ENCODE measurements at regions not wholly inside any gene's neighbourhood (a gene's known extent, or its start where the extent isn't known, plus 50 kb on each side); places are given as distances from the start of the nearest gene placed in this dataset.
"Not testable (repeated sequence)": the region's sequence is repeated elsewhere in the genome, so short reads cannot be mapped to it uniquely, and the experiment has no call there.

DNA sequence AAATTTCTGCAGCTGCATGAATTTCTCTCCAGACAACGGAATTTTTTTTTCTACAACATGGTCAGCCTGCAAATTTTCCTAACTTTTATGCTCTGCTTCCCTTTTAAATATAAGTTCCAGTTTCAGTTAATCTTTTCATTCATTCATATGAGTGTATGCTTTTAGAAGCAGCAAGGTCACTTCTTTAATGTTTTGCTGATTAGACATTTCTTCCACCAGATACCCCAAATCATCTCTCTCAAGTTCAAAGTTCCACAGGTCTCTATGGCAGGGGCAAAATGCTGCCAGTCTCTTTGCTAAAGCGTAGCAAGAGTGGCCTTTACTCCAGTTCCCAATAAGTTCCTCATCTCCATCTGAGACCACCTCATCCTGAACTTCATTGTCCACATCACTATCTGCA is 205.6 kb upstream of the GRM7 start:
- no peak for DNase-seq

DNA sequence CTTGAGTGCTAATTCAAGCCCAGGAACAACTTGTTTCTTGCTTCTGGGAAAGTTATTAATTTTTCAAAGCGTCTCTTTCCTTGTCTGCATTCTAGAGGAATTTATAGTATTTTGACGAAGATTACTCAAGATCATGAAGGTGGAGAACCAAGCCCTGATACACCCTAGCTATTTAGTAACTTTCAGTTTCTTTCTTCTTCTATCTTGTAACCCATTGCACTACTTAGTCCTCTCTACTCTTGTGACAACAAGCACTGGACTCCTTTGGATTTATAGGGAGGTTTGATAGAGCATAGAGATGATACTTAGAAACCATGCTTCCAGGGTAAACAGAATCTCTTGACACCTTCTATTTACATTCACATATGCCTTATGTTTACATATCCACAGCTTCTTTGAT is 203.3 kb upstream of the GRM7 start:
- DNase-seq = no peak

DNA sequence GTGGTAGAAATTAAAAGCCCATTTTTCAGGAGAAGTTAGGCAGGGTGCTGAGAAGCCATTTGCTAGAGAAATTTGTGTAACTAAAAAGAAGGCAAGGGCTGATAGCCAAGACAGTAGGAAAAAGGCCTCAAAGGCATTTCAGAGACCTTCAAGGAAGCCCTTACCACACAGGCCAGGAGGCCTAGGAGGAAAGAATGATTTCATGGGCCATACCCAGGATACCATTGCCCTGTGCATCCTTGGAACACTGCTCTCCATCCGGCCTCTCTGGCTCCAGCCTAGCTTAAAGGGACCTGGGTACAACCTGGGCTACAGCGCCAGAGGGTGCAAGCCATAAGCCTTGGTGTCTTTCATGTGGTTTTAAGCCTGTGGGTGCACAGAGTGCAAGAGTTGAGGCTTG is 193.6 kb upstream of the GRM7 start:
- no peak for DNase-seq

DNA sequence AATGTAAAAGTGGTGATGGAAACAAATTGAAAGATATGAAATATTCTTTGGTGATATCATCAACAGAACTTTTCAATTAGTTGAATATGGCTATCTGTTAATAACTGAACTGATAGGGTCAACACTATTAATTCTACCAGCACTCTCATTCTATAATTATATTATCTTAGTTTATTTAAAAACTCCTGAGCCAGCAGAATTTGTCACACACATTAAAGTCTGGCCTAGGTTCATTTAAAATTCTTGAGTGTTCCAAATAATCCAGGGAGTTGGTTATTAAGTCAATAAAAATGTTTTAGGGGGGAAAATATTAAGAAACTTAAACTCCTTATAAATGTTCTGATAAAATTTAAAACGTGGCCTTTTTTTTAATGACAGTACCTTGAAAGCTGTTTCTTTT is 189.6 kb upstream of the GRM7 start:
- no peak for DNase-seq

DNA sequence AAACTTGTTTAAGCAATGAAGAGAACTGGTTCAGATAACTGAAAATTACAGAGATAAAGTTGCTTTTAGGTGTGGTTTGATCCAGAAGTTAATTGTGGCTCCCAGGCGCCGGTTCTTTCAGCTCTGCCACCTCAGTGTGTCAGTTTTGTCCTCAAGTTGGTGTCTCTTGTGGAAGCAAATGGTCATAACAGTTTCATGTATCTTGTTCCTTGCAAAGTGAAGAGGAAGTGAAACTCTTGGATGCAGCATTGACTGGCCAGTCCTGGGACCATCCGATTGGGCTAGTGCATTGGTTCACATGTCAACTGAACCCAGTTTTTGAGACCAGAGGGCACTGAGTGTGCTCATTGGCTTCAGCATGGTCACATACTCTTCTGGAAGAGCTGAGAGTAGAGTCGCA is 181.4 kb upstream of the GRM7 start:
- no peak for DNase-seq

DNA sequence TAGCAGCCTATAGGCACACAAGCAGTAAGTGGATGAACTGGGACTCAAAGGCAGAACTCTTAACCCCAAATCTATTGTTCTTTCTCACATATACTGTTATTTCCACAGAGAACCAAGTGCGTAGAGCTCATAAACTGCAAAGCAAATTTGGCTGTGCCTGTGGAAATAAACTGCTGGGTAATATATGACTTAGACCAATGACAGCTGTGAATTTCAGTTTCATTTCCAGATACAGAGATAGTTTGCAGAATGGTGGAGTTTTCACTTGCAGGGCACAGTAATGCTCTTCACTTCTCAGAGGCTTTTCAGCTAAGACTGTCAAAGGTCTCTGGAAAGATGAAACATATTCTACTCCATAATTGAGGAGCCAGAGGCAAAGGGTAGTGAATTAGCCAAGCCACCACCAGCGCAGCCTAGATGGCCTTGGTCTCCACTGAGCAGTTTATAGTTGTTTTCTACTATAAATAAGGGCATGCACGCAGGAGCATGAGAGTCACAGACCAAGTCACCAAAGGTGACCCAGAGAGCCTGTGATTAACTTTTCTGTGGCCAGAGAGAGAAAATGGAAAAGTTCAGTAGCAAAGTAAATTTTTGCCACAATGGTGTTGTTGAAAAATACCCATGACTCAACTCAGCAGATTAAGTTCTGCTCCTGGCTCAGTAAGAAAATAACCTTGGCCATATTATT is 180.7 kb upstream of the GRM7 start:
- no peak for DNase-seq

DNA sequence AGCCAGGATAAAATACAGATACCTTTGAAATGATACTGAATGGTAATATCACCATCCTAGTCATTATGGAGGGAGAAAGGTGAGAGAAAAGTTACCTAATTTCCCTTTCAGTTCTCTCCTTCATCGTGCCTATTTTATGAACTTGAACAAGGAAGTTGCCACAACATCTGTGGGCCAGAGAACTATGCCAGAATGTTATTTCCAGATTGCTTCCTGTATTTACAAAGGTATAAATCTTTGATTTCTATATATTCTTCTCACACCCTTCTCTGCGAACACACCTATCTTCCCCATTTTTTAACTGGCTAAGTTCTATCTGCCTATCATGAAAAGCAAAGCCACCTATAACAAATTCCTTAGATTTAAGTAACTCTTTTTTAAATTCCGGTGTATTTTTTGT is 163.6 kb upstream of the GRM7 start:
- DNase-seq = no peak

DNA sequence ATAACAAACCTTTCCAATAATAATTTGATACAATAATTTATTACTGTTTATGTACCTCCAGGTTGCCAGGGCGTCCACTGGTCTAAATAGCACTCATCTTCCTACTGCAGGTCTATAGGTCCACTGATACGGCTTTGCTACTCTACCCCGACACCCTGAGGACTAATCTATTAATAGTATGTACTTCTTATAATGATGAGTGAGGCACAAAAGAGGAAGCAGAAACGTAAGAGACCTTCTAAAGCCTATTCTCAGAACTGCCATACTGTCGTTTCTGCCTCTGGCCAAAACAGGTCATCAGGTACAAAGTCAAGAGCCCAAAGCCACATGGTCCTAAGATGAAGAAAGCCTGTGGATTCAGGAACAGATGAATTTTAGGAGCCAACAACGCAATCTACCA is 163.2 kb upstream of the GRM7 start:
- no peak for DNase-seq

DNA sequence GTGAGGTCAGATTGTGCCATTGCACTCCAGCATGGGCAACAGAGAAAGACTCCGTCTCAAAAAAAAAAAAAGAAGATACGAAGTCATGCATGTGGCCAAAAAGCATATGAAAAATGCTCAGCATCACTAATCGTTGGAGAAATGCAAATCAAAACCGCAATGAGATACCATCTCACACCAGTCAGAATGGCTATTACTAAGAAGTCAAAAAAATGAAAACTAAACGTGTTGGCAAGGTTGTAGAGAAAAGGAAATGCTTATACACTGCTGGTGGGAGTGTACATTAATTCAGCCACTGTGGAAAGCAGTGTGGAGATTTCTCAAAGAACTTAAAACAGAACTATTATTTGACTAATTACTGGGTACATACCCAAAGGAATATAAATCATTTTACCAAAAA is 156.1 kb upstream of the GRM7 start:
- not testable (repeated sequence) for DNase-seq

DNA sequence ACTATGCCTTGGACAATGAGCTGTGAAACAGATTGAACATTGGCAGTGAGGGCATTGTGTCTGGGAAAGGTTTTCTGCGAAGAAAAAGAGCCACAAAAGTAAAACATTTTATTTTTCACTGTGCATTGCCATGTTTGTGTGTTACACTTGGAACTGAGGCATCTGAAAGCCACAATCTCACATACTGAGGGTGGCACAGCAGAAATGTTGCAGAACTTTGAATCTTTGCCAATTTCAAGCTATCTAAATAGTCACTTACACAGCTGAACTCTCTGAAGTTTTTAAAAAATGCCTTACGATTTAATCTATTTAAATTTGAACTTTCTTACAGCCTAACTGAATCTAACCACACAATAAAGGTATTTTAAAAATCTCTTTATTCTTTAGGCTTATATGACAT is 154.1 kb upstream of the GRM7 start:
- DNase-seq = no peak

DNA sequence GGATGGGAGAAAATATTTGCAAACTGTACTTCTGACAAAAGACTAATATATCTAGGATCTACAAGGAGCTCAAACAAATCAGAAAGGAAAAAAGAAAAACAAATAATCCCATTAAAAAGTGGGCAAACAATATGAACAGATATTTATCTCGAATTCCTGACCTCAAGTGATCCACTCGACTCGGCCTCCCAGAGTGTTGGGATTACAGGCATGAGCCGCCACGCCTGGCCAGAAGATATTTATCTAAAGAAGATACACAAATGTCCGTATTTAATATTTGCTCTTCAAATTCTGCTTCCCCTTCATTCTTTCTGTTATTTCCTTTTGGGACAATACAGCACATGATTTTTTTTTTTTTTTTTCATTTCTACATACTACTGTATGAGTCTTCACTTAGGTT is 151.7 kb upstream of the GRM7 start:
- DNase-seq = no peak

DNA sequence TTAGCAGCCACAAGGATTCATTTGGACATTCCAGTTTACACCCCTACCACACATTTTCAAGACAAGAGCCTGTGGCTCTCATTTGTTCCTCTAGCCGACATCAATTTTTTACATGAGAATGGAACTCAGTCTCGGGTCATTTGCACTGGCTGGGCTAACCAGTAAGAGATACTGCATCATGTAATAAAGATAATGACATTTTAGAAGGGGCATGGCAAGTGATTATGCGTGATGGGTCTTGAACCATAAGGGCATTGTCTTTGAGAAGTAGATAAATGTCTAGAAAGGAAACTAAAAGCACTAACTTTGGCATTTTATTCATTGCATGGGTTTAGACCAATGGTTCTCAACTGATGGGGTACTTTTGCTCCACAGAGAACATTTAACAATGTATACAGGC is 146.0 kb upstream of the GRM7 start:
- no peak for DNase-seq

DNA sequence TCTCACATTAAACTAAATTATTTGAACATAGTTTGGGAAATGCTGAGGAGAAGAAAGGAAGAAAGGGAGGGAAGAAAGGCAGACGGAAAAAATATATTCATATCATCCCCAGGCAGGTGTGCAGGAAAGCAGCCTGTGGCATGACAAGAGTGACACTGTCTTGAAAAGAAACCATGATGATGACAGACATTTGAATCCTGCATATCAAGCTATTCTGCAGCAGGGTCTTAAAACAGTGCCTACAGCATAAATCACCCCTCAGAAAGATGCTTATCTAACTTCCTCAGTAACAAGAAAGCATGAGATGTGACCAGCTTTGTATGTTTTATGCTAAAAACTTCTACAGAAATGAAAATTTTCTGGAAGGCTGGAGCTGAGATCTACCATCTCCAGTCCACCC is 144.5 kb upstream of the GRM7 start:
- DNase-seq = no peak

DNA sequence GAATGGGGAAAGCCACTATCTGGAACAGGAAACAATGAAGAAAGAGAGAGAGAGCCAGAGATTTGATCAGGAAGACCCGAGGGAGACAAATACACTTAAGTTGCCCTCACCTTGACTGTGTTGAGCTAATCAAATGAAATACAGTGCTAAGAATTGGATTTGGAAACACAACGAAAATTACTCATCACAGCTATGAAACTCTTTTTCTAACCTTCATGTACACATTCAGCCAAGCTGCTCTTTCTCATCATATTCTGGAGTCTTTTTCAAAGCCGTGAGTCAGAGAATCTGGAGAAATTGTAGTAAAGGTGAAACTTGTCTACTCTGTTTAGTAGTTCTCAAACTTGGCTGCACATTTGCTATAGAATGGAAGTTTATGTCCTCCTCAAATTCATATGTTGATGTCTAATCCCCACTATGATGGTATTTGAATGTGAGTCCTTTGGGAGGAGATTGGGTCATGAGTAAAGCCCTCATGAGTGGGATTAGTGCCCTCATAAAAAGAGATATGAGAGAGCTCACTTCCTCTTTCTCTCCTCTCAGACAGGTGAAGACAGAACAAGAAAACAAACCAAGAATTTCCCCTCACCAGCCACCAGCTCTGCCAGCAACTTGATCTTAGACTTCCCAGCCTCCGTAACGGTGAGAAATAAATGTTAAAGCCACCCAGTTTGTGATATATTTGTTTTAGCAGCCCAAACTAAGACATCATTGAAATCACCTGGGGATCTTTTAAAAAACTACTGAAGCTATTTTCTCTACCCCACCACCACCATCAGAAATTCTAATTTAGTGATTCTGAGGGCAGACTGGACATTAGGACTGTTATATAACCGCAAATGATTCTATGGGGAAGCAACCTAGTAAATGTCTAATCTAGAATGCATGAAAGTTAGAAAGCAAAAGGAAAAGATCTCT is 143.6 kb upstream of the GRM7 start:
- no peak for DNase-seq

DNA sequence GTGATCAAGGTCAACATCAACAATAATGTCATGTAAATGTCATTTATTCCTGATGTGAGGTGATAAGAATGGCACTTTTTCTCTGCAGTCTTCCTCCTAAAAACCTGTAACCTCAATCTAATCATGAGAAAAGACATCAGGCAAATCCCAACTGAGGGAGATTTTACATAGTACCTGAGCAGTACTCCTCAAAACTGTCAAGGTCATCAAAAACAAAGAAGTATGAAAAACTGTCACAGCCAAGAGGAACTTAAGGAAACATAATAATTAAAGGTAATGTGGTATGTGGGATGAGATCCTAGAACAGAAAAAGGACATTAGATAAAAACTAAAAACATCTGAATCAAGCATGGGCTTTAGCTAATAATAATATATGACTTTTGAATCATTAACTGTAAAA is 140.9 kb upstream of the GRM7 start:
- DNase-seq = no peak

DNA sequence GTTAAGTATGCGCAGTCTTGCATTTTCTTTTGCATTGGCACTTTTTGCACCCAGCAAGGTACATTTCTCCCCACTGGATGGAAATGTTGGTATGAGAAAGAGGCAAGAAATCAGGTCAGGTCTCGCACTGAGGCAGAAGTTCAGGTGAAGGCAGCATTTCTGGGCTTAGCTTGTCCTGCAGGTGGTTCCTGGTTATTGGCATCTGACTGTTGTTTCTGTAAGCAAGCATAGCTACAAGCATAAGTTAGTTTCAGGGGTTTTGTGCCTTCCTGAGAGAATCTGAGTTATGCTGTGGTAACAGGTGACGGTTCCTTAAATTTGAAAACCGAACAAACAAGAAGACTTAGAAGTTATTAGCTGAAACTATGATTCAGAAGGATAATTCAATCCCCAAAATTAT is 139.4 kb upstream of the GRM7 start:
- DNase-seq = no peak

DNA sequence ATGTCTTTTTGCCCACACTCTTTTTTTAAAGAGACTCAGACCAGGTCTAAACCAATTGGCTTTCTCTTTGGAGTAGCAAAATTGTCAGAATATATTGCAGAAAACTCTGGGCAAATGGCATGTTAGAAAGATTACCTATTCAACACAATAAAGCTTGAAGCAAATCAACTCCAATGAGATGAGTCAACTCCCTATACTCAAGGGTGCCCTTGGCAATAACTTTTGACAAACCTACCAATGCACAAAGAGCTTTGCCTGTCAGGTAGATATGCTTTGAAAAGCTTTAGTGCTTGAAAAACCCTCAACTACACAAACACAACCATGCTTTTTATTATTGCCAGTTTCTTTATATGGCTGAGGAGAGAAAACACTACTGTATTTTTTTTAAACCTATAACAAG is 137.7 kb upstream of the GRM7 start:
- no peak for DNase-seq

DNA sequence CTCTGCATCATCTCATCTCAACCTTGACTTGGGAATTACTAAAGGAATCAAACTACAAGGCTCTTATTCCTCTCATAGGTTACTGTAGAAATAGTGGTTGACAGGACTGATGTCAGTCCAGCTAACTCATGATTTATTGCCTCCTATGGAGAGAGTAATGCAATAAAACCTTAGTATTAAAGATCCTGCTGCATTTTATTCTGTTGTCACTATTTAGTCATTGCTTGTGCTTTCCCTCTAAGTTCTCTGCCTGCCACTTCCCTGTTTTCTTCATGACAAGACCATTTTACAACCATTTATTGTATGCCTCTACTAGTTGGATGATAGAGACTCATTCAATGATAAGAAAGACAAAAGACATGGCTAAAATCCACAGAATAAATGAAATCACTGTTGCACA is 134.1 kb upstream of the GRM7 start:
- DNase-seq = no peak

DNA sequence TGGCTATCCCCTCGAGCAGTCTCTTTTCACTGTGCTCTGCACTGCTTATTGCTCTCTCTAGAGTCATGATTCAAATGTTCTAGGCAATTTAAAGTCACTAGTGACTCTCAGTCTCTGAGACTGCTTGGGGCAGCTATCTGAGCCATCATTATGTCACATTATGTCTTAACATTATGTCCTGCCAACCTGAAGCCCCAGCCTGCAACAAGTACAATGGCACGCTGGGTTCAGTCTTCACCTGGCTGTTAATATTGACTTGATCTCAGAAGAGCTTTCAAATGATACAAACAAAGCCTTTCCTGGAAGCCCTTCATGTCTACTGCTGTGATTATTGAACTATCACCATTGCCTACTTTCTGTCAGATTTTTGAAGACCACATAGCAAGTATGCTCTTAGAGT is 128.1 kb upstream of the GRM7 start:
- no peak for DNase-seq

DNA sequence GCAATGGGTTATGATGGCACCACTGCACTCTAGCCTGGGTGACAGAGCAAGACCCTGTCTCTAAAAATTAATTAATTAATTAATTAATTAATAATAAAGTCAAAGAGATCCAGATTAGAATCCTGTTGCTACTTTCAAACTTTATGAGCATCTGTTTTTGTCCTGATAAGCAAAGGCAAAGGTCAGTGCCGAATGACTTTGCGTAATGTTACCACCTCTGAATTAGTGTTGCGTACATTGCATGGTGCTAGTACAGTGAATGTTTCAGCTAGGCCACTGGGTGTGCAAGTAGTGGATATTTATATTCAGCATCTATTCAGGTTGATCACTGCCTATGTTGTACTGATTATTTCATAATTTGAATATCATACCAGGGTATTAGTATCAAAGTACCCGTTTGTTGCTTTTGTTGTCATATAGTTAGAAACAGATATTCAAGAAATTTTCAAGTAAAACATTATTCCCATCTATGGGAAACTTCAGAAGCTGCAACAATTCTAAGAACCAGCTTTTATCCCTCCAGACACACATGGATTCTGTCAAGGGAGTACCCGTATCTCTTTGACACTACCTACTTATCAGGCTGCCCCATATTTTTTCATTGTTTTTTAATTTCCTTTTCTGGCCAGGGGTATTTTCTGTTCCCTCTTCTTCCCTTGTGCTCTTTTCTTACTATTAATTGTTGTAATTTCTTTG is 127.1 kb upstream of the GRM7 start:
- DNase-seq = no peak

DNA sequence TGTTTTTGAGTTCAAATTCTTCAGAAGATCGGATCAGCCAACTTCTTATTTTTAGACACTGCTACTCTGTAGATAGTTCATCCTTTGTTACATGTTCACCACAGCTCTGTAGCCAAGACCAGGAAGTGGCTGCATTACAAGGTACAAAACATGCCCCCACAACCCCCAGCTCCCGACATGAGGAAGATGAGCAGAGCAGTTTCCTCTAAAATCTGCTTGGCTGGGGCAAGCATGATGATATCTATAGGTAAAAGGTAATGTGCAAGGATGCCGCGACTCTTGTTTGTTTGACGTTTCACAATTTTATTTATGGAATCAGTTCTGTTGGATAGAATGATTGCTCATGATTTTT is 126.5 kb upstream of the GRM7 start:
- no peak for DNase-seq

DNA sequence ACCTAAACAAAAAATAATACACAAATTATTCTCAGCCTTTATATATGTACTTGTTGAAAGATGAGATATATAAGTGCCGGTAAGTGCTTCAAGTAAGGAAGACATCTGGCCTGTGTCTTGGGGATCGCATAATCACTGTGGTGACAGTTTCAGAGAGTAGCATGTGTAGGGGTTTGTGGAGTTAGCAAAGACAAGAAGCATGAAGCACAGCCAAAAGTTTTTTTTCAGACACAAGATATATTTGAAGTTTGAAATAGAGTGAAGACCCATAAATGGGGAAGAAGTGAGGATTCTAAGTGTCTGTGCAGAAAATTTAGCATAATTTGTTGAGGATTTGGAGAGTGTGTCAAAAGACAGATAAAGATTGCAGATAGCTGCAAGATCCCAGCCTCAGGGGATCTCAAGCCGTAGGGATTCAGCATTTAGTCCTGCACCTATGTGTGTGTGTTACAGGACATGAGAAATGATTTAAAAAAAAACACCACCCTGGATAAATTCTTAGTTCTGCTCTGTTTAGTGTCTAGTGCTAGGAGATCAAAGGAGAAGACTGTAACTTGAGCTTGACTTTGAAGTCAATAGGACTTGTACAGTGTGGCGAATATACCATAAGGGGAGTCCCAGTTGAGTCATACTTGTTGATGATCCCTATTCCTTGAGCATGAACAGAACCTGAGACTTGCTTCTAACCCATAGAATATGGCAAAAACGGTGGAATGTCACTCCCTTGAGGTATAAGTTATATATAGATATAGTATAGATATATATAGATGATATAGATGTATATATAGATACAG is 123.9 kb upstream of the GRM7 start:
- no peak for DNase-seq

DNA sequence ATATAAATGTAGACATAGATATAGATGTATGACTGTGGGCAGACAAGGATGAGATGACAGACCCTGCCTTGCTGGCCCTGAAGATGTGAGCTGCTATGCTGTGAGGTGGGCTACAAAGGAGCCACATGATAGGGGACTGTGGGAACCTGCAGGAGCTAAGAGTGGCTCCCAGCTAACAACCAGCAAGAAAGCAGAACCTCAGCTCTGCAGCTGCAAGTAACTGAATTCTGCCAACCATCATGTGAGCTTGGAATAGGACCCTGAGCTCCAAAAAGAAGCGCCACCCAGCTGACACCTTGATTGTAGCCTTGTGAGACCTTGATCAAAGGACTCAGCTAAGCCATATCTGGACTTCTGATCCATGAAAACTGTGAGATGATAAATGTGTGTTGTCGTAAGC is 123.3 kb upstream of the GRM7 start:
- no peak for DNase-seq

All from NCI-H2171 treated with DMSO at 0.1 percent for 48 hours (cell line).